IMR-90 (cell line): ENCODE measurements at regions not wholly inside any gene's neighbourhood (a gene's known extent, or its start where the extent isn't known, plus 50 kb on each side); places are given as distances from the start of the nearest gene placed in this dataset.

Source experiments
- CTCF ChIP-seq: conservative IDR thresholded peaks from 2 replicates; pipeline ENCODE4 v1.5.1; 2012; ENCODE audit warnings: mild to moderate bottlenecking, low read depth, low read length, improper control_type of control experiment
- NFE2L2 ChIP-seq: fragments of 150-350 bp; IDR thresholded peaks from 2 replicates; pipeline ENCODE4 v1.6.1; 2016; ENCODE audit warnings: low read depth, mild to moderate bottlenecking, low read length
- POLR2A ChIP-seq: IDR thresholded peaks from 2 replicates; pipeline ENCODE4 v1.6.1; 2012; ENCODE audit warnings: mild to moderate bottlenecking, low read depth, low read length
- RAD21 ChIP-seq: IDR thresholded peaks from 2 replicates; pipeline ENCODE4 v1.6.1; 2012; ENCODE audit warnings: low read length, improper control_type of control experiment

DNA sequence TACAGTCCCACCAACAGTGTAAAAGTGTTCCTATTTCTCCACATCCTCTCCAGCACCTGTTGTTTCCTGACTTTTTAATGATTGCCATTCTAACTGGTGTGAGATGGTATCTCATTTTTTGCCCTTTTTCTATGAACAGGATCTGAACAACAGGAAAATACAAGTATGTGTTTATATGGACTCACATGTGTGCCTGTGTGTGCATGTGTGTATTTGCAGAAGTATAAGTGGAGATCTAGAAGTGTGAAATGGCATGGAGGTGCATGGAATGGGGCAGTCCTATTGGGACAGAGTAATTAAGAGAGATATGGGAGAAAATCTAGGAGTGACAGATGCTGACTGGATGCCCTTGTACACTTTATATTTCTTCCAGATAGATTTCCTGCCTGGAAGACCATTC is 111.6 kb upstream of the PCGF5 start:
- no peak for TF ChIP-seq RAD21
- no peak for TF ChIP-seq NFE2L2
- no peak for TF ChIP-seq CTCF
- no peak for TF ChIP-seq POLR2A
